Activated gamma-delta T cell (primary cell): ENCODE measurements at regions not wholly inside any gene's neighbourhood (a gene's known extent, or its start where the extent isn't known, plus 50 kb on each side); places are given as distances from the start of the nearest gene placed in this dataset.
"Not testable (repeated sequence)": the region's sequence is repeated elsewhere in the genome, so short reads cannot be mapped to it uniquely, and the experiment has no call there.

Experiments used
- DNase-seq: peaks from one replicate; lab custom pipeline; 2025; lab: John Stamatoyannopoulos, UW

GRCh38 chr16:26497896-26498295 is 568.8 kb upstream of the C16orf82 start:
- no peak for DNase-seq

GRCh38 chr16:26500326-26500725 is 566.4 kb upstream of the C16orf82 start:
- no peak for DNase-seq

DNA sequence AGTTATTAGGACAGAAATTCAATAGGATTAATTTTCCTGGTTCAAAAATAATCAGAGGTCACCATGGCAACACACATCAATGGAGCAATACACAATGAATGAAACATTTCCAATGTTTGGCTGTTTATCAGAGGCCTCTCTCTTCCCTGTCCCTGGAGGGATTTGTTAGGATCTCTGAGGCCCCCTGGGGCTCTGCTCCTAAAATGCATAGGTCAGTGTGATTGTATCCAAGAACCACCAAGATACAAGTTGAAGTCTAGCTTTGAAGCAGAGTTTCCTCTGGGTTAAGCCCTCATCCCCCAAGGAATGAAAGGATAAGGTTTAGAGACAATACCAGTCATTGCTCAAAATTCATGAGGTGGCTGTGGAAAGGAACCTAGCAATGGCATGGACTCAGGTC is 561.2 kb upstream of the C16orf82 start:
- no peak for DNase-seq

DNA sequence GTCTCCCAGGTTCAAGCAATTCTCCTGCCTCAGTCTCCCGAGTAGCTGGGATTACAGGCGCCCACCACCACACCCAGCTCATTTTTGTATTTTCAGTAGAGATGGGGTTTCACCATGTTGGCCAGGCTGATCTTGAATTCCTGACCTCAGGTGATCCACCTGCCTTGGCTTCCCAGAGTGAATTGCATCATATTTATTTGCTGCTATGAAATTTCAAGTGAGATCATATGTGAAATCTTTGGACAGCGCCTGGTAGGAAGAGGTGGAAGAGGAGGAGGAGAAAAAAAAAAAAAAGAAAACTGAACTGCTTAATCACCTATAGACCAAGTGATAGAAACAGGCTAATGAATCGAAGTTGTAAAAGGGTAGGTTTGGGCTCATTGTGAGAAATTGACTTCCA is 557.8 kb upstream of the C16orf82 start:
- DNase-seq, result not testable (repeated sequence)

DNA sequence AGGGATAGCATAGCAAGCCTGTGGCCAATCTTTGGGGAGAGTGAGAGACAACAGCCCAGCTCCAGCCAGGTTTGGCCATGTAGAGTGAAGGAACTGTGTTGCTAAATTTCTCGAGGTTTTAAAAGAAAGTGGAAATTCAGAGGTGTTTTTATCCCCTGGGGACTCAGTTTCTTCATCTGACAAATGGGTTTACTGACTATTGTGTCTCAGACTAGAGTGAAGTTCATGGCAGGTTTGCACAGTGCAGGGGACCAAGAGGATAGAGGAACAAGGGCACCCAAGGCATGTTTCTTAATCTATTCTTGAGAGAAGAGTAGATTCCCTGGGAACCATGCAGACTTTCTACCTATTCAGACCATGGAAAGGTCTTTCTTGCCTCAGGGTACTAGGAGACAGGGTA is 555.8 kb upstream of the C16orf82 start:
- DNase-seq, result no peak

DNA sequence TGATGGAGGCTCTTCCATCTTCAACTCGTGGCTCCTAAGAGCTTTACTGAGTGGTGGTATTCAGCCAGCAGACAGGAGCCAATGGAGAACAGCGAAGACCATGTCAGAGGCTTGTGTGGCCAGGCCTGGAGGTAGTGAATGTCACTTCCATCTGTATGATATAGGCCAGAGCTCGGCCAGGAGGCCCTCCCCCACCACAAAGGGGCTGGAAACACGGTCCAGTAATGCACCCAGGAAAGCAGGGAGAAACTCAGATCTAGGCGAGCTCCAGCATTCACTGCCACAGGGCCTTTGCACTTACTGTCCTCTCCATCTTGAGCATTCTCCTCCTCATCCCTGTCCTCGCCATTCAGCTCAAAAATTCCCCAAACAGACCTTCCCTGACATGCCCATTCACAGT is 555.3 kb upstream of the C16orf82 start:
- DNase-seq, result no peak

- no peak for DNase-seq
Measured at GRCh38 chr16:26521626-26522025, 545.1 kb upstream of the C16orf82 start.

GRCh38 chr16:26524281-26524680 is 542.4 kb upstream of the C16orf82 start:
- DNase-seq, result no peak

DNA sequence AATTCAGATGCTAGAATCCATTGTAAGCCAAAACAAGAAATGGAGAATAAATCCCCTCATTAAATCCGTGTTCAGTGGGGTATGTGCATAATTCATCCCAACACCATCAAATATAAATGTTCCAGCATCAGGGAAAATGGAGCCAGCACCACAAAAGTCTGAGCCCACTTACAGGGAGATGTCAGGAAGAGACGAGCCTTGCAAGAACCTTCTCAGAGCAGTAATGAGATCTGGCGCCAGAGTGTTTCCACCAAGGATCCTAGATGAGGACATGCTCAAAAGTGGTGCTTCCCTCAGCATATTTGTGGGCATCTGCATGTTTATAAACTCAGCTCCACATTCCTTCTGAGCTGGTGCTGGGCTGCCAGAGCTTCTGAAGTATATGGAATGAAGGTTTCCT is 541.9 kb upstream of the C16orf82 start:
- DNase-seq, result no peak

GRCh38 chr16:26525856-26526255 is 540.9 kb upstream of the C16orf82 start:
- DNase-seq, result no peak

GRCh38 chr16:26526633-26527032 is 540.1 kb upstream of the C16orf82 start:
- DNase-seq, result no peak

DNA sequence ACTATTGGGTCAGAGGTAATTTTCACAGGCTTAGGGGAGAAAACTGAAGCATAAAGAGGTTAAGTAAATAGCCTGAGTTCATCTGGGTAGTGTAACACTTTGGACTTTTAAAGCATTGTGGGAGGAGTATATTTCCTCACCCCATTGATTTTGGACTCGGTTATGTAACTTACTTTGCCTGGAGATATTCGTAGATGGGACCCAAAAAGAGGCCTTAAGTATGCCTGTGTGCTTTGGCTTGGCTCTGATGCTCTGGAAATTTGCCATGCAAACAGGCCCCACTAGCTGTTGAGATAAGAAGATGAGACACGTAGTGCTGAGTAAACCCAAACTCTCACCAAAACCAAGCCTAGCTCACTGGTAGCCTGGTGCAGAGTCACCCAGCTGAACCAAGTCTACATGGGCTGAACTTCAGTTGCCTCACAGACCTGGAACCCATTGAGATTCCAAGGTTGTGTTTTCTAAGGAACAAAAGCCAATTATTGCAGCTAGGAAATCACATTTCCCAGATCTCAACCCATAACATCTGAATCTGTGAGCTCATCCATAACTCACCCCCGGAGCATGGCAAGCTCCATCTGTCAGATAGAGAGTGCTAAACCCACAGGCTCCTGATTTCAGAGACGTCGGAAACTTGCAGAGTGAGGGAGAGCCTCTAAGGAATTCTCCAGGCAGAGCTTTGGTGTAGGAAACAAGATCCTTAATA is 536.0 kb upstream of the C16orf82 start:
- no peak for DNase-seq

DNA sequence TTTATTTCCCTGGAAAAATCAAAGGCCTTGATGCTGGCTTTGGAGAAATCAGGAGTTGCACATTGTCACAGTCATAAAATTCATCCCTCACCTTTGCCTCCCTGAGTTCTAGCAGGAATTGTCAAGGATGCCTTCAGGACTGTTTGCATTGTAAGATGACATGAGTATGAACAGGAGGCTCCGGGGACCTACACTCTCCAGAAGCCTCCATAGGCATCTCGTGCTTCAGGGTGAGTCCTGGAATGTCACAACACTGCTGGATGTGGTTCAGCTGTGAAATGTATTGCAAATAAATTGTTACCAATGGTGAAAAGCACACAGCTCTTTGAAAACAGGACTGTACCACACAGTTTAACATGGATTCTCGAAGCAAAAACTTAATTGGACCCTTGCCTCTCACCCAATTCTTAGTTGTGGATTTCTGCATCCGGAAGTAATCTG is 535.4 kb upstream of the C16orf82 start:
- DNase-seq, result no peak

- no peak for DNase-seq
Measured at GRCh38 chr16:26532456-26532855, 534.3 kb upstream of the C16orf82 start.

DNA sequence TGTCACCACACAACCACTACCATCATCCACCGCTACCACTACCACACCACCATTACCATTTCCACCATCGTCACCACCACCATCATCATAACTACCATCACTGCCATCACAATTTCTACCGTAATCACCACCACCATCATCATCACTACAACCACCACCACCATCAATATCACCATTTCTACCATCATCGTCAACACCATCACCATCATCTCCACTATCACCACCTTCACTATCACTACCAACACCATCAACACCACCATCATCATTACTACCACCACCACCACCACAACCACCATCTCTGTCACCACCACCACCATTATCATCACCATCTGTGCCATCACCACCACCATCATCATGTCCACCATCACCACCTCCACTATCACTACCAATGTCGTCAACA is 524.5 kb upstream of the C16orf82 start:
- DNase-seq, result no peak

- DNase-seq, result no peak
Measured at GRCh38 chr16:26546573-26546972, 520.2 kb upstream of the C16orf82 start.

GRCh38 chr16:26547681-26548080 is 519.0 kb upstream of the C16orf82 start:
- no peak for DNase-seq

DNA sequence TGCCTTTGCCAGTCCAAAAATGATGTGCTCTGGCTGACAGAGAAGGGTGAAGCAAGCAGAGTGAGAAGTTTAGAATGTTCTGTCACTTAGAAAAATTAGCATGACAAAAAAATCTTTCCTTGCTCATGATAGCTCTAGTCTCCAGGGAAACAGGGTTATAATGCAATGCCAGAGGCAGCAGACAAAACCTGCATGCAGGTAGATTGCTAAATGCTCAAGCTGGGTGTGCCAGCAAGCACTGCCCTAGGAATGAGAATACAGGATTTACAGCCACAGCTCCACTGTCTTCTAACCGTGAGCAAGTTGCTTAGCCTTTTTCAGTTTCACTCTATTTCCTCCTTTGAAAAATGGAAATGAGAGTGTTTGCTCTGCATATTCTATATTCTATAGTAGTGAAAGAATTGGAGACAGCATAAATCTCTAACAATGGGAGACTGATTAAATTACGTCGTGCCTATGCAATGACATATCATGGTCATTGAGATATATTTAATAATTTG is 516.6 kb upstream of the C16orf82 start:
- DNase-seq, result no peak

GRCh38 chr16:26554030-26554429 is 512.7 kb upstream of the C16orf82 start:
- DNase-seq, result no peak

GRCh38 chr16:26561303-26561702 is 505.4 kb upstream of the C16orf82 start:
- DNase-seq, result no peak

DNA sequence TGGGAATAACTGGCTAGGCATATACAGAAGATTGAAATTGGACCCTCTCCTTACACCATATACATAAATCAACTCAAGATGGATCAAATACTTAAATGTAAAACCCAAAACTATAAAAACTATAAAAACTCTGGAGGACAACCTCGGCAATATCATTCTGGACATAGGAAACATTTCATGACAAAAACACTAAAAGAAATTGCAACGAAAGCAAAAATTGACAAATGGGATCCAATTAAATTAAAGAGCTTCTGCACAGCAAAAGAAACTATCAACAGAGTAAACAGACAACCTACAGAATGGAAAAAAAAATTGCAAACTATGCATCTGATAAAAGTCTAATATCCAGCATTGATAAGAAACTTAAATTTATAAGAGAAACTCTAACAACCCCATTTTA is 503.7 kb upstream of the C16orf82 start:
- no peak for DNase-seq

GRCh38 chr16:26567356-26567755 is 499.4 kb upstream of the C16orf82 start:
- no peak for DNase-seq

DNA sequence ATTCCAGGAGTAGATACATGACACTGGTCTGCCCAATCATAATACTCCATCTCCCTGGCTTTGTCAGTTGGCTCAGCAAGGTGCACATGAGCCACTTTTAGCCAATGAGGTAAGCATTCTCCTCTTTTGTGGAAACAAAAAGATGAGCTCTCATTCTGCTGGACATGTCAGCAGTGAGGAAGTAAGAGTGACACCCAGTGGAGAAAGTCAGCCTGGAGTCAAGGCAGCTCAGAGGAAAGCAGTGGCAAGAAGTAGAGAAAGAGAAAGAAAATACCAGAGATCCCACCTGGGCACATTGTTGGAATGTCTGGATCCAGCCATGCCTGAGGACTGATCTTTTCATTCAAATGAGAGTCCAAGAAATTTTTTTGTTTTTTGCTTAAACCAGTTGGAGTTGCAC is 496.9 kb upstream of the C16orf82 start:
- no peak for DNase-seq

DNA sequence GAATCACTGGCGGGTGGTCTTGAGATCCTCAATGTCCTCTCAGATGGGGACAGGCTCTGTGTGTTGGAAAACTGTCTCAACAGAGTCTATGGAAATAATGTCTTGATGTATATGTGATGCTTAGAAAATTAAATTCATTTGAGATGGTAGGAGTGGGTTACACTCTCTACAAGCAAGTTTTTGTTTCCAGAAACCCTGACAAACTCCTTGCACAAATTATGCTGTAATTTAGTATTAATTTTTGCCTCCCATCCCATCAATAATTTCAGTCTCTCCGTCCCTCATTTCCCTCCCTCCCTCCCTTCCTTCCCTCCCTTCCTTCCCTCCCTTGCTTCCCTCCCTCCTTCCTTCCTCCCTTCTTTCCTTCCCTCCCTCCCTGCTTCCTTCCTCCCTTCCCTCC is 488.0 kb upstream of the C16orf82 start:
- no peak for DNase-seq
